Esophagus muscularis mucosa (tissue), 3 donors: ENCODE measurements at regions not wholly inside any gene's neighbourhood (a gene's known extent, or its start where the extent isn't known, plus 50 kb on each side); places are given as distances from the start of the nearest gene placed in this dataset.

Experiments used
- POLR2A ChIP-seq: fragments of 450-650 bp; IDR thresholded peaks from one replicate; pipeline ENCODE4 v1.6.1; 2017; ENCODE audit warnings: antibody characterized with exemption, moderate library complexity, mild to moderate bottlenecking, low read depth
- POLR2AphosphoS5 ChIP-seq, 2 donors: sonication (generic); formaldehyde crosslinking; IDR thresholded peaks; one replicate each; pipeline ENCODE4 v1.6.1; 2017; ENCODE audit warnings: antibody characterized with exemption in 2 of 2
- TF ChIP-seq, protein P1 (sequence below), 3 experiments: fragments of 200-600 bp in 2 of 3; fragments of 450-650 bp in 1 of 3; sonication (generic) in 2 of 3; IDR thresholded peaks; one replicate each; pipeline ENCODE4 v1.5.1; 2017 to 2019; ENCODE audit warnings: antibody characterized with exemption in 3 of 3, mild to moderate bottlenecking in 2 of 3, moderate library complexity in 1 of 3

DNA sequence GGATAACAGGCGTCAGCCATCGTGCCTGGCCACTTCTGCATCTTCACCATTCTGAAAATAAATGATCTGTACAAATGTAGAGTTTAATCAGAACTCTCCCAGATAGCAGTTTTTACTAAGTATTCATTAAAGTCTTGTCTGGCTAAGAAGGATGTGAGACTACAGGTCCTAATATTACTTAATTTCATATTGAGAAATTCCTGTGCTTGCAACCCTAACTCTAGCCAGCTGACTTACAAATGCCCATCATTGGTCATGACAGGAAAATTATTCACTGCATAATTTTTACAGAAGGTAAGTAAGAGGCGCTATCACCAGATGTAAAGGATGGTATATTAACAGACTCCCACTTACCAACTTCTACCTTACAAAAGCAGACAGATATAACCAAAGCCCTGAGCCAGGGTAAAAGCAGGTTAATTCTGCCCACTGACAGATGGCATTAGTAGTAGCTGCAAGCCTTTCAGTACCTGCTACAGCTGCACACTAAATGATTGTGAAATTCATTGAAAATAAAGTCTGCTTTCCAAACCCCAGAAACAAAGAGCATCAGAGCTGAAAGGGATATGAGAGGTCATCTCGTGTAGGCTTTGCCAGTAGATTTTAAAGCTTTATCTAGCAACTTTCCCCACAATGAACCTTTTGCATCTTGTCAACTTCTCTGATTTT, 55.9 kb upstream of the FOXN2 start:
- TF ChIP-seq, protein P1, sequence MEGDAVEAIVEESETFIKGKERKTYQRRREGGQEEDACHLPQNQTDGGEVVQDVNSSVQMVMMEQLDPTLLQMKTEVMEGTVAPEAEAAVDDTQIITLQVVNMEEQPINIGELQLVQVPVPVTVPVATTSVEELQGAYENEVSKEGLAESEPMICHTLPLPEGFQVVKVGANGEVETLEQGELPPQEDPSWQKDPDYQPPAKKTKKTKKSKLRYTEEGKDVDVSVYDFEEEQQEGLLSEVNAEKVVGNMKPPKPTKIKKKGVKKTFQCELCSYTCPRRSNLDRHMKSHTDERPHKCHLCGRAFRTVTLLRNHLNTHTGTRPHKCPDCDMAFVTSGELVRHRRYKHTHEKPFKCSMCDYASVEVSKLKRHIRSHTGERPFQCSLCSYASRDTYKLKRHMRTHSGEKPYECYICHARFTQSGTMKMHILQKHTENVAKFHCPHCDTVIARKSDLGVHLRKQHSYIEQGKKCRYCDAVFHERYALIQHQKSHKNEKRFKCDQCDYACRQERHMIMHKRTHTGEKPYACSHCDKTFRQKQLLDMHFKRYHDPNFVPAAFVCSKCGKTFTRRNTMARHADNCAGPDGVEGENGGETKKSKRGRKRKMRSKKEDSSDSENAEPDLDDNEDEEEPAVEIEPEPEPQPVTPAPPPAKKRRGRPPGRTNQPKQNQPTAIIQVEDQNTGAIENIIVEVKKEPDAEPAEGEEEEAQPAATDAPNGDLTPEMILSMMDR (IDR thresholded peaks at IDR 0.05), result no peak
- TF ChIP-seq POLR2A, result no peak
- TF ChIP-seq POLR2AphosphoS5 (IDR thresholded peaks at IDR 0.05), result no peak
